SK-N-SH treated with all-trans-retinoic acid at 6 μM for 48 hours (cell line): ENCODE measurements at regions not wholly inside any gene's neighbourhood (a gene's known extent, or its start where the extent isn't known, plus 50 kb on each side); places are given as distances from the start of the nearest gene placed in this dataset.

Experiments
- ARNTL ChIP-seq: fragments of 450-650 bp; formaldehyde crosslinking; IDR thresholded peaks from 2 replicates; pipeline ENCODE4 v1.5.0; 2020; ENCODE audit warnings: low read depth, mild to moderate bottlenecking, moderate library complexity, borderline replicate concordance
- BACH2 ChIP-seq: fragments of 250-450 bp; sonication (Bioruptor Pico); IDR thresholded peaks from 2 replicates; pipeline ENCODE4 v1.9.0; 2021; ENCODE audit warnings: mild to moderate bottlenecking, borderline replicate concordance
- ISL1 ChIP-seq: fragments of 250-450 bp; sonication (Bioruptor Pico); IDR thresholded peaks from 2 replicates; pipeline ENCODE4 v2.1.2; 2022; ENCODE audit warnings: mild to moderate bottlenecking, moderate library complexity
- OSR1 ChIP-seq: fragments of 250-450 bp; sonication (Bioruptor Pico); IDR thresholded peaks from 2 replicates; pipeline ENCODE4 v1.8.0; 2022; ENCODE audit warnings: moderate library complexity, mild to moderate bottlenecking, inconsistent platforms
- RARB ChIP-seq: fragments of 250-450 bp; sonication (Bioruptor Pico); IDR thresholded peaks from 2 replicates; pipeline ENCODE4 v1.8.0; 2021; ENCODE audit warnings: mild to moderate bottlenecking, moderate library complexity
- TCF4 ChIP-seq: fragments of 250-450 bp; sonication (Bioruptor Pico); IDR thresholded peaks from 2 replicates; pipeline ENCODE4 v1.8.0; 2021; ENCODE audit warnings: mild to moderate bottlenecking, moderate library complexity, borderline replicate concordance
- ZC3H10 ChIP-seq: fragments of 250-450 bp; sonication (Bioruptor Pico); IDR thresholded peaks from 2 replicates; pipeline ENCODE4 v1.5.1; 2021; ENCODE audit warnings: mild to moderate bottlenecking, moderate library complexity
- ZFP3 ChIP-seq: fragments of 250-450 bp; sonication (Bioruptor Pico); IDR thresholded peaks from 2 replicates; pipeline ENCODE4 v1.5.0; 2020; ENCODE audit warnings: mild to moderate bottlenecking, moderate library complexity
- ZNF70 ChIP-seq: fragments of 450-650 bp; formaldehyde crosslinking; IDR thresholded peaks from 2 replicates; pipeline ENCODE4 v1.5.0; 2020; ENCODE audit warnings: mild to moderate bottlenecking, moderate library complexity
- ZNF8 ChIP-seq: fragments of 450-650 bp; formaldehyde crosslinking; IDR thresholded peaks from 2 replicates; pipeline ENCODE4 v1.5.0; 2020; ENCODE audit warnings: mild to moderate bottlenecking, moderate library complexity
- TF ChIP-seq, protein P1 (sequence below): fragments of 250-450 bp; sonication (Bioruptor Pico); IDR thresholded peaks from 2 replicates; pipeline ENCODE4 v1.5.1; 2020; ENCODE audit warnings: low read depth, mild to moderate bottlenecking, moderate library complexity
- TF ChIP-seq, protein P2 (sequence below): fragments of 250-450 bp; sonication (Bioruptor Pico); IDR thresholded peaks from 2 replicates; pipeline ENCODE4 v1.8.0; 2020; ENCODE audit warnings: mild to moderate bottlenecking, moderate library complexity, borderline replicate concordance
- TF ChIP-seq, protein P3 (sequence below): fragments of 250-450 bp; sonication (Bioruptor Pico); IDR thresholded peaks from 2 replicates; pipeline ENCODE4 v1.5.0; 2020; ENCODE audit warnings: mild to moderate bottlenecking, moderate library complexity

DNA sequence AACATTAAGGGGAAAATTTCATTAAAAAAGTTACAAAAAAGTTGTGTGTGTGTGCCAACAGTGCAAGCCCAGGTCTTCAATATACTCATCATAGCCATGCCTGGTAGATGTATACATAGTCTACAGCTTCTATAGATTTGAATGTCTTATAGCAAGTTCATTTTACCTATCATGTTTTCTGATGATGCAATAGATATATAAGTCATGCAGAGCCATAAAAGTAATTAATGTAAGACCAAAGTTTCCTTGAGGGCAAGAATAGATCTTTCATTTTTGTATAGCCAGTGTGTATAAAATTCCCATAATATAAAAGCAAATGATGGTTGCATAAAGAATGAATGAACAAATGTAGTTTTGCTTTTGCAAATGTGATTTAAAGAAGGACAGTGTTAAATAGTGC is 1138.4 kb downstream of the TBL1XR1 start:
- TF ChIP-seq, protein P1, sequence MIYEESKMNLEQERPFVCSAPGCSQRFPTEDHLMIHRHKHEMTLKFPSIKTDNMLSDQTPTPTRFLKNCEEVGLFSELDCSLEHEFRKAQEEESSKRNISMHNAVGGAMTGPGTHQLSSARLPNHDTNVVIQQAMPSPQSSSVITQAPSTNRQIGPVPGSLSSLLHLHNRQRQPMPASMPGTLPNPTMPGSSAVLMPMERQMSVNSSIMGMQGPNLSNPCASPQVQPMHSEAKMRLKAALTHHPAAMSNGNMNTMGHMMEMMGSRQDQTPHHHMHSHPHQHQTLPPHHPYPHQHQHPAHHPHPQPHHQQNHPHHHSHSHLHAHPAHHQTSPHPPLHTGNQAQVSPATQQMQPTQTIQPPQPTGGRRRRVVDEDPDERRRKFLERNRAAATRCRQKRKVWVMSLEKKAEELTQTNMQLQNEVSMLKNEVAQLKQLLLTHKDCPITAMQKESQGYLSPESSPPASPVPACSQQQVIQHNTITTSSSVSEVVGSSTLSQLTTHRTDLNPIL (CRISPR knock-in tag): no peak
- TF ChIP-seq RARB (CRISPR knock-in tag) (no peak), ISL1 (no peak), ZFP3 (CRISPR knock-in tag) (no peak), ZNF70 (no peak), BACH2 (CRISPR knock-in tag) (no peak), OSR1 (no peak), TCF4 (CRISPR knock-in tag) (no peak), ZC3H10 (CRISPR knock-in tag) (no peak), ZNF8 (CRISPR knock-in tag) (no peak), ARNTL (no peak)
- TF ChIP-seq, protein P2, sequence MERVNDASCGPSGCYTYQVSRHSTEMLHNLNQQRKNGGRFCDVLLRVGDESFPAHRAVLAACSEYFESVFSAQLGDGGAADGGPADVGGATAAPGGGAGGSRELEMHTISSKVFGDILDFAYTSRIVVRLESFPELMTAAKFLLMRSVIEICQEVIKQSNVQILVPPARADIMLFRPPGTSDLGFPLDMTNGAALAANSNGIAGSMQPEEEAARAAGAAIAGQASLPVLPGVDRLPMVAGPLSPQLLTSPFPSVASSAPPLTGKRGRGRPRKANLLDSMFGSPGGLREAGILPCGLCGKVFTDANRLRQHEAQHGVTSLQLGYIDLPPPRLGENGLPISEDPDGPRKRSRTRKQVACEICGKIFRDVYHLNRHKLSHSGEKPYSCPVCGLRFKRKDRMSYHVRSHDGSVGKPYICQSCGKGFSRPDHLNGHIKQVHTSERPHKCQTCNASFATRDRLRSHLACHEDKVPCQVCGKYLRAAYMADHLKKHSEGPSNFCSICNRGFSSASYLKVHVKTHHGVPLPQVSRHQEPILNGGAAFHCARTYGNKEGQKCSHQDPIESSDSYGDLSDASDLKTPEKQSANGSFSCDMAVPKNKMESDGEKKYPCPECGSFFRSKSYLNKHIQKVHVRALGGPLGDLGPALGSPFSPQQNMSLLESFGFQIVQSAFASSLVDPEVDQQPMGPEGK (CRISPR knock-in tag): no peak
- TF ChIP-seq, protein P3, sequence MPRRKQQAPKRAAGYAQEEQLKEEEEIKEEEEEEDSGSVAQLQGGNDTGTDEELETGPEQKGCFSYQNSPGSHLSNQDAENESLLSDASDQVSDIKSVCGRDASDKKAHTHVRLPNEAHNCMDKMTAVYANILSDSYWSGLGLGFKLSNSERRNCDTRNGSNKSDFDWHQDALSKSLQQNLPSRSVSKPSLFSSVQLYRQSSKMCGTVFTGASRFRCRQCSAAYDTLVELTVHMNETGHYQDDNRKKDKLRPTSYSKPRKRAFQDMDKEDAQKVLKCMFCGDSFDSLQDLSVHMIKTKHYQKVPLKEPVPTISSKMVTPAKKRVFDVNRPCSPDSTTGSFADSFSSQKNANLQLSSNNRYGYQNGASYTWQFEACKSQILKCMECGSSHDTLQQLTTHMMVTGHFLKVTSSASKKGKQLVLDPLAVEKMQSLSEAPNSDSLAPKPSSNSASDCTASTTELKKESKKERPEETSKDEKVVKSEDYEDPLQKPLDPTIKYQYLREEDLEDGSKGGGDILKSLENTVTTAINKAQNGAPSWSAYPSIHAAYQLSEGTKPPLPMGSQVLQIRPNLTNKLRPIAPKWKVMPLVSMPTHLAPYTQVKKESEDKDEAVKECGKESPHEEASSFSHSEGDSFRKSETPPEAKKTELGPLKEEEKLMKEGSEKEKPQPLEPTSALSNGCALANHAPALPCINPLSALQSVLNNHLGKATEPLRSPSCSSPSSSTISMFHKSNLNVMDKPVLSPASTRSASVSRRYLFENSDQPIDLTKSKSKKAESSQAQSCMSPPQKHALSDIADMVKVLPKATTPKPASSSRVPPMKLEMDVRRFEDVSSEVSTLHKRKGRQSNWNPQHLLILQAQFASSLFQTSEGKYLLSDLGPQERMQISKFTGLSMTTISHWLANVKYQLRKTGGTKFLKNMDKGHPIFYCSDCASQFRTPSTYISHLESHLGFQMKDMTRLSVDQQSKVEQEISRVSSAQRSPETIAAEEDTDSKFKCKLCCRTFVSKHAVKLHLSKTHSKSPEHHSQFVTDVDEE (CRISPR knock-in tag): no peak
